Transverse colon (tissue), 4 donors: ENCODE measurements at regions not wholly inside any gene's neighbourhood (a gene's known extent, or its start where the extent isn't known, plus 50 kb on each side); places are given as distances from the start of the nearest gene placed in this dataset.

Experiments
- POLR2A ChIP-seq: fragments of 450-650 bp; IDR thresholded peaks from one replicate; pipeline ENCODE4 v1.6.1; 2016; ENCODE audit warnings: antibody characterized with exemption, mild to moderate bottlenecking, moderate library complexity
- POLR2AphosphoS5 ChIP-seq, 3 donors: sonication (generic); formaldehyde crosslinking; IDR thresholded peaks; one replicate each; pipeline ENCODE4 v1.6.1; 2016; ENCODE audit warnings: antibody characterized with exemption in 3 of 3
- TF ChIP-seq, protein P1 (sequence below), 5 experiments: fragments of 200-600 bp in 3 of 5; fragments of 450-650 bp in 2 of 5; sonication (generic) in 3 of 5; IDR thresholded peaks; 1 replicate in 2 of 5; 2 replicates in 3 of 5; pipeline ENCODE4 v1.5.1; 2016 to 2017; ENCODE audit warnings: antibody characterized with exemption in 5 of 5, inconsistent platforms in 3 of 5, mild to moderate bottlenecking in 2 of 5, moderate library complexity in 1 of 5

- TF ChIP-seq POLR2A (no peak), POLR2AphosphoS5 (IDR thresholded peaks at IDR 0.05) (no peak)
- TF ChIP-seq, protein P1, sequence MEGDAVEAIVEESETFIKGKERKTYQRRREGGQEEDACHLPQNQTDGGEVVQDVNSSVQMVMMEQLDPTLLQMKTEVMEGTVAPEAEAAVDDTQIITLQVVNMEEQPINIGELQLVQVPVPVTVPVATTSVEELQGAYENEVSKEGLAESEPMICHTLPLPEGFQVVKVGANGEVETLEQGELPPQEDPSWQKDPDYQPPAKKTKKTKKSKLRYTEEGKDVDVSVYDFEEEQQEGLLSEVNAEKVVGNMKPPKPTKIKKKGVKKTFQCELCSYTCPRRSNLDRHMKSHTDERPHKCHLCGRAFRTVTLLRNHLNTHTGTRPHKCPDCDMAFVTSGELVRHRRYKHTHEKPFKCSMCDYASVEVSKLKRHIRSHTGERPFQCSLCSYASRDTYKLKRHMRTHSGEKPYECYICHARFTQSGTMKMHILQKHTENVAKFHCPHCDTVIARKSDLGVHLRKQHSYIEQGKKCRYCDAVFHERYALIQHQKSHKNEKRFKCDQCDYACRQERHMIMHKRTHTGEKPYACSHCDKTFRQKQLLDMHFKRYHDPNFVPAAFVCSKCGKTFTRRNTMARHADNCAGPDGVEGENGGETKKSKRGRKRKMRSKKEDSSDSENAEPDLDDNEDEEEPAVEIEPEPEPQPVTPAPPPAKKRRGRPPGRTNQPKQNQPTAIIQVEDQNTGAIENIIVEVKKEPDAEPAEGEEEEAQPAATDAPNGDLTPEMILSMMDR (IDR thresholded peaks at IDR 0.05) = no peak
Observed at GRCh38 chr5:118728191-118728590, 260.2 kb downstream of the DTWD2 start.
